ENCODE measurements at regions not wholly inside any gene's neighbourhood (a gene's known extent, or its start where the extent isn't known, plus 50 kb on each side); places are given as distances from the start of the nearest gene placed in this dataset.

- TF ChIP-seq EP300 (conservative IDR thresholded peaks at IDR 0.05; ENCODE audit: poor library complexity, severe bottlenecking) (no peak), POLR2AphosphoS5 (IDR thresholded peaks at IDR 0.05) (no peak), SMC3 (conservative IDR thresholded peaks at IDR 0.05; ENCODE audit: poor library complexity) (no peak), TAF1 (IDR thresholded peaks at IDR 0.05; ENCODE audit: low read depth) (no peak), EZH2 (IDR thresholded peaks at IDR 0.05; ENCODE audit: borderline replicate concordance, insufficient read depth, low read length, poor library complexity, severe bottlenecking) (no peak), RAD21 (conservative IDR thresholded peaks at IDR 0.05) (no peak), MXI1 (conservative IDR thresholded peaks at IDR 0.05; ENCODE audit: poor library complexity, severe bottlenecking) (no peak)
- TF ChIP-seq, protein P1, sequence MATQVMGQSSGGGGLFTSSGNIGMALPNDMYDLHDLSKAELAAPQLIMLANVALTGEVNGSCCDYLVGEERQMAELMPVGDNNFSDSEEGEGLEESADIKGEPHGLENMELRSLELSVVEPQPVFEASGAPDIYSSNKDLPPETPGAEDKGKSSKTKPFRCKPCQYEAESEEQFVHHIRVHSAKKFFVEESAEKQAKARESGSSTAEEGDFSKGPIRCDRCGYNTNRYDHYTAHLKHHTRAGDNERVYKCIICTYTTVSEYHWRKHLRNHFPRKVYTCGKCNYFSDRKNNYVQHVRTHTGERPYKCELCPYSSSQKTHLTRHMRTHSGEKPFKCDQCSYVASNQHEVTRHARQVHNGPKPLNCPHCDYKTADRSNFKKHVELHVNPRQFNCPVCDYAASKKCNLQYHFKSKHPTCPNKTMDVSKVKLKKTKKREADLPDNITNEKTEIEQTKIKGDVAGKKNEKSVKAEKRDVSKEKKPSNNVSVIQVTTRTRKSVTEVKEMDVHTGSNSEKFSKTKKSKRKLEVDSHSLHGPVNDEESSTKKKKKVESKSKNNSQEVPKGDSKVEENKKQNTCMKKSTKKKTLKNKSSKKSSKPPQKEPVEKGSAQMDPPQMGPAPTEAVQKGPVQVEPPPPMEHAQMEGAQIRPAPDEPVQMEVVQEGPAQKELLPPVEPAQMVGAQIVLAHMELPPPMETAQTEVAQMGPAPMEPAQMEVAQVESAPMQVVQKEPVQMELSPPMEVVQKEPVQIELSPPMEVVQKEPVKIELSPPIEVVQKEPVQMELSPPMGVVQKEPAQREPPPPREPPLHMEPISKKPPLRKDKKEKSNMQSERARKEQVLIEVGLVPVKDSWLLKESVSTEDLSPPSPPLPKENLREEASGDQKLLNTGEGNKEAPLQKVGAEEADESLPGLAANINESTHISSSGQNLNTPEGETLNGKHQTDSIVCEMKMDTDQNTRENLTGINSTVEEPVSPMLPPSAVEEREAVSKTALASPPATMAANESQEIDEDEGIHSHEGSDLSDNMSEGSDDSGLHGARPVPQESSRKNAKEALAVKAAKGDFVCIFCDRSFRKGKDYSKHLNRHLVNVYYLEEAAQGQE (IDR thresholded peaks at IDR 0.05; ENCODE audit: borderline replicate concordance) = no peak
- TF ChIP-seq, protein P2, sequence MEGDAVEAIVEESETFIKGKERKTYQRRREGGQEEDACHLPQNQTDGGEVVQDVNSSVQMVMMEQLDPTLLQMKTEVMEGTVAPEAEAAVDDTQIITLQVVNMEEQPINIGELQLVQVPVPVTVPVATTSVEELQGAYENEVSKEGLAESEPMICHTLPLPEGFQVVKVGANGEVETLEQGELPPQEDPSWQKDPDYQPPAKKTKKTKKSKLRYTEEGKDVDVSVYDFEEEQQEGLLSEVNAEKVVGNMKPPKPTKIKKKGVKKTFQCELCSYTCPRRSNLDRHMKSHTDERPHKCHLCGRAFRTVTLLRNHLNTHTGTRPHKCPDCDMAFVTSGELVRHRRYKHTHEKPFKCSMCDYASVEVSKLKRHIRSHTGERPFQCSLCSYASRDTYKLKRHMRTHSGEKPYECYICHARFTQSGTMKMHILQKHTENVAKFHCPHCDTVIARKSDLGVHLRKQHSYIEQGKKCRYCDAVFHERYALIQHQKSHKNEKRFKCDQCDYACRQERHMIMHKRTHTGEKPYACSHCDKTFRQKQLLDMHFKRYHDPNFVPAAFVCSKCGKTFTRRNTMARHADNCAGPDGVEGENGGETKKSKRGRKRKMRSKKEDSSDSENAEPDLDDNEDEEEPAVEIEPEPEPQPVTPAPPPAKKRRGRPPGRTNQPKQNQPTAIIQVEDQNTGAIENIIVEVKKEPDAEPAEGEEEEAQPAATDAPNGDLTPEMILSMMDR (IDR thresholded peaks at IDR 0.05; ENCODE audit: poor library complexity, severe bottlenecking) = no peak
- Histone ChIP-seq H3K27ac (ENCODE audit: low read length) (no peak overlapping the region), H3K27me3 (ENCODE audit: insufficient read depth, low read depth, low read length) (no peaks in the 10 kb centered on the region), H3K4me2 (ENCODE audit: low read length) (no peak overlapping the region), H3K9me3 (ENCODE audit: low read length) (no peaks in the 10 kb centered on the region), H2AFZ (ENCODE audit: low read depth, low read length) (no peak overlapping the region), H4K20me1 (ENCODE audit: insufficient read depth) (no peaks in the 10 kb centered on the region), H3K36me3 (ENCODE audit: insufficient read depth, low read length) (no peaks in the 10 kb centered on the region), H3K9me2 (ENCODE audit: insufficient read depth, low read length) (no peaks in the 10 kb centered on the region), H3K79me2 (replicated peaks; ENCODE audit: insufficient read depth, low read length) (no peaks in the 10 kb centered on the region), H3K4me3 (ENCODE audit: low read length) (no peak overlapping the region), H3K9ac (ENCODE audit: low read length) (no peak overlapping the region), H3F3A (ENCODE audit: insufficient read depth, low read length, poor library complexity, severe bottlenecking) (no peaks in the 10 kb centered on the region)
Observed at GRCh38 chr1:221440658-221441057, 301.2 kb downstream of the DUSP10 start.

- H4K20me1 ChIP-seq (ENCODE audit: insufficient read depth) = no peaks in the 10 kb centered on the region
Observed at GRCh38 chr1:221442056-221442455, 299.8 kb downstream of the DUSP10 start.

More at GRCh38 chr1:221442056-221442455, 299.8 kb downstream of the DUSP10 start:
- TF ChIP-seq, protein P1 (IDR thresholded peaks at IDR 0.05; ENCODE audit: borderline replicate concordance) = no peak
- TF ChIP-seq TAF1 (IDR thresholded peaks at IDR 0.05; ENCODE audit: low read depth) (no peak), MXI1 (conservative IDR thresholded peaks at IDR 0.05; ENCODE audit: poor library complexity, severe bottlenecking) (no peak), EZH2 (IDR thresholded peaks at IDR 0.05; ENCODE audit: borderline replicate concordance, insufficient read depth, low read length, poor library complexity, severe bottlenecking) (no peak), EP300 (conservative IDR thresholded peaks at IDR 0.05; ENCODE audit: poor library complexity, severe bottlenecking) (no peak), POLR2AphosphoS5 (IDR thresholded peaks at IDR 0.05) (no peak), SMC3 (conservative IDR thresholded peaks at IDR 0.05; ENCODE audit: poor library complexity) (no peak)
- TF ChIP-seq, protein P2 (IDR thresholded peaks at IDR 0.05; ENCODE audit: poor library complexity, severe bottlenecking) = no peak
- Histone ChIP-seq H3K9ac (ENCODE audit: low read length) (no peak overlapping the region), H3K27me3 (ENCODE audit: insufficient read depth, low read depth, low read length) (no peaks in the 10 kb centered on the region), H3K9me3 (ENCODE audit: low read length) (no peaks in the 10 kb centered on the region), H3F3A (ENCODE audit: insufficient read depth, low read length, poor library complexity, severe bottlenecking) (no peaks in the 10 kb centered on the region), H3K9me2 (ENCODE audit: insufficient read depth, low read length) (no peaks in the 10 kb centered on the region), H3K36me3 (ENCODE audit: insufficient read depth, low read length) (no peaks in the 10 kb centered on the region), H3K79me2 (replicated peaks; ENCODE audit: insufficient read depth, low read length) (no peaks in the 10 kb centered on the region), H3K27ac (ENCODE audit: low read length) (no peak overlapping the region), H3K4me2 (ENCODE audit: low read length) (no peak overlapping the region), H3K4me3 (ENCODE audit: low read length) (no peak overlapping the region), H2AFZ (ENCODE audit: low read depth, low read length) (no peak overlapping the region)
